Nephron (organoid): ENCODE measurements at regions not wholly inside any gene's neighbourhood (a gene's known extent, or its start where the extent isn't known, plus 50 kb on each side); places are given as distances from the start of the nearest gene placed in this dataset.

Experiments
- H3K27ac Mint-ChIP-seq, 3 experiments: 2 replicates each; pipeline ENCODE4 v1.8.0; 2020; ENCODE audit warnings: mixed read lengths in 3 of 3, mild to moderate bottlenecking in 2 of 3, moderate library complexity in 1 of 3
- H3K27me3 Mint-ChIP-seq: 2 replicates; pipeline ENCODE4 v1.8.0; 2021; ENCODE audit warnings: low read depth, mild to moderate bottlenecking, moderate library complexity, mixed read lengths
- H3K36me3 Mint-ChIP-seq: 2 replicates; pipeline ENCODE4 v1.8.0; 2020; ENCODE audit warnings: low read depth, mixed read lengths
- H3K4me1 Mint-ChIP-seq: 2 replicates; pipeline ENCODE4 v1.8.0; 2020; ENCODE audit warnings: mixed read lengths
- H3K4me3 Mint-ChIP-seq, 3 experiments: 2 replicates each; pipeline ENCODE4 v1.8.0; 2020; ENCODE audit warnings: mild to moderate bottlenecking in 3 of 3, mixed read lengths in 3 of 3, moderate library complexity in 2 of 3
- H3K9me3 Mint-ChIP-seq: 2 replicates; pipeline ENCODE4 v1.8.0; 2020; ENCODE audit warnings: mixed read lengths
- CTCF ChIP-seq, 3 experiments: fragments of 200-600 bp; sonication (generic); IDR thresholded peaks; one replicate each; pipeline ENCODE4 v1.5.0; 2021; ENCODE audit warnings: antibody characterized with exemption in 3 of 3; ENCODE audit not compliant: unreplicated experiment in 3 of 3

GRCh38 chr3:99504258-99504657, 134.1 kb upstream of the COL8A1 start:
- no peaks in the 10 kb centered on the region for H3K27me3 Mint-ChIP-seq

GRCh38 chr3:99503350-99503749, 135.0 kb upstream of the COL8A1 start:
- Mint-ChIP-seq H3K4me3 (no peak overlapping the region), H3K36me3 (no peaks in the 10 kb centered on the region), H3K27me3 (no peaks in the 10 kb centered on the region), H3K9me3 (no peaks in the 10 kb centered on the region), H3K27ac (peak overlapping the region; percentile 78 to 89 (median 80)), H3K4me1 (peaks cover 16% of the 10 kb centered on the region)
- TF ChIP-seq CTCF (IDR thresholded peaks at IDR 0.05; ENCODE audit: unreplicated experiment in 3 of 3): no peak

More at GRCh38 chr3:99504258-99504657, 134.1 kb upstream of the COL8A1 start:
- Mint-ChIP-seq H3K36me3 (no peaks in the 10 kb centered on the region), H3K9me3 (no peaks in the 10 kb centered on the region), H3K4me3 (no peak overlapping the region), H3K27ac (peak overlapping the region in 1 of 3 experiments; percentile 80), H3K4me1 (peaks cover 16% of the 10 kb centered on the region)
- TF ChIP-seq CTCF (IDR thresholded peaks at IDR 0.05; ENCODE audit: unreplicated experiment in 3 of 3): no peak

- Mint-ChIP-seq H3K36me3 (no peaks in the 10 kb centered on the region), H3K9me3 (no peaks in the 10 kb centered on the region), H3K27me3 (no peaks in the 10 kb centered on the region), H3K27ac (peak overlapping the region; percentile 78 to 89 (median 80)), H3K4me1 (peaks cover 16% of the 10 kb centered on the region), H3K4me3 (no peak overlapping the region)
- TF ChIP-seq CTCF (IDR thresholded peaks at IDR 0.05; ENCODE audit: unreplicated experiment in 3 of 3): no peak
Measured at GRCh38 chr3:99502871-99503270, 135.5 kb upstream of the COL8A1 start.

- Mint-ChIP-seq H3K27me3 (no peaks in the 10 kb centered on the region), H3K9me3 (peaks cover 4% of the 10 kb centered on the region), H3K4me1 (peaks cover 16% of the 10 kb centered on the region), H3K4me3 (no peak overlapping the region), H3K36me3 (no peaks in the 10 kb centered on the region), H3K27ac (no peak overlapping the region)
- no peak for TF ChIP-seq CTCF (IDR thresholded peaks at IDR 0.05; ENCODE audit: unreplicated experiment in 3 of 3)
Measured at GRCh38 chr3:99500485-99500884, 137.9 kb upstream of the COL8A1 start.

DNA sequence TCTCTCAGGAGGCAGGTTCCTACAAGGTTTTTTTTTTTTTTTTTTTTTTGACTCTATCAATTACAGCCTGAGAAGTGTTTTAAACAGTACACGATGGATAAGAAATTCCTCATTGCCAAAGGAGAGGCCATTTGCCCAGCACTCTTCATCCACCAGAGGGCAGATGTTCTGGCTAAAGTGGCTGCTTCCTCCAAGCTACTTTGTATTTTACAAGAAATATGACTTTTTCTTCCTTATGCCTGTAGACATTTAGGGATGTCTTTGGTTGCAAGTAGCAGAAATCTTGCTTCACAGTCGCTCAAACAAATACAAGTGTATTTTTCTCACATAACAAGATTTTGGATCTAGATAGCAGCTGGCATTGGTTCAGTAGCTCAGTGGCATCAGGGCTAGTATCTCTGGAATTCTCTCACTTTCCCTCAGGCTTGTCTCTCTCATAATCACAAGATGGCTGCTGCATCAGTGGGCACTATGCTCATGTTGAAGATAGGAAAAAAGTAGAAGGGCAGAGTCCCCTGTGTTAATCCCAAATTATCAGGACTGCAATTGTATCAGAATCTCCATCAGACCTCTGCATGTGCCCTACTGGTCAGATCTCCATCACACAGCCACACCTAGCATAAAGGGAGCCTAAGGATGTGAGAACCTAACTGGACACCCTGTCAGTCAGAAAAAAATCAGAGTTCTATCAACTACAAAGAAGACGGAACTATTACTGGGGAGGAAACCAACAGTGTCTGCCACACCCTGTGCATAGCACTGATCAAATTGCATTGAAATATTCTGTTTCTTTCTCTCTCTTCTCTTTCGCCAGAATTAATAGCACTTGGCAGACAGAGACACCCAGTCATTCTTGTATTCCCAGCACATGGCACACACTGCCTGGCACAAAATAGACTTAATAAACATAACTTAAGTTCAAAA, 138.9 kb upstream of the COL8A1 start:
- Mint-ChIP-seq H3K36me3 (no peaks in the 10 kb centered on the region), H3K9me3 (peaks cover 4% of the 10 kb centered on the region), H3K27ac (no peak overlapping the region), H3K4me3 (no peak overlapping the region), H3K4me1 (peaks cover 16% of the 10 kb centered on the region), H3K27me3 (no peaks in the 10 kb centered on the region)
- peak; percentile 52 to 66 (median 59) for TF ChIP-seq CTCF (IDR thresholded peaks at IDR 0.05; ENCODE audit: unreplicated experiment in 3 of 3)
